Renal pelvis (tissue), 1 donor: ENCODE measurements at regions not wholly inside any gene's neighbourhood (a gene's known extent, or its start where the extent isn't known, plus 50 kb on each side); places are given as distances from the start of the nearest gene placed in this dataset.
"Not testable (repeated sequence)": the region's sequence is repeated elsewhere in the genome, so short reads cannot be mapped to it uniquely, and the experiment has no call there.

Experiments
- DNase-seq: peaks from one replicate; pipeline ENCODE4 v3.0.0-alpha.2; 2013

- DNase-seq = no peak
Observed at GRCh38 chr7:131667699-131668098, 111.3 kb upstream of the PODXL start.

DNA sequence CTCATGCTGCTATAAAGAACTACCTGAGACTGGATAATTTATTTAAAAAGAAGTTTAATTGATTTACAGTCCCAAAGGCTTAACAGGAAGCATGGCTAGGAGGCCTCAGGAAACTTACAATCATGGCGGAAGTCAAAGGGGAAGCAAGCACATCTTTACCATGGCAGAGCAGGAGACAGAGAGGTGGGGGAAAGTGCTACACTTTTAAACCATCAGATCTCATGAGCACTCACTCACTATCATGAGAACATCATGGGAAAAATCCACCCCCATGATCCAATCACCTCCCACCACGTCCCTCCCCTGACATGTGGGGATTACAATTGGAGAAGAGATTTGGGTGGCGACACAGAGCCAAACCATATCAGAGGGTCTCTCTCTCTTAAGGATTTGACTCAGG is 108.6 kb upstream of the PODXL start:
- no peak for DNase-seq

GRCh38 chr7:131664570-131664969 is 108.1 kb upstream of the PODXL start:
- DNase-seq = peak; percentile 41

DNA sequence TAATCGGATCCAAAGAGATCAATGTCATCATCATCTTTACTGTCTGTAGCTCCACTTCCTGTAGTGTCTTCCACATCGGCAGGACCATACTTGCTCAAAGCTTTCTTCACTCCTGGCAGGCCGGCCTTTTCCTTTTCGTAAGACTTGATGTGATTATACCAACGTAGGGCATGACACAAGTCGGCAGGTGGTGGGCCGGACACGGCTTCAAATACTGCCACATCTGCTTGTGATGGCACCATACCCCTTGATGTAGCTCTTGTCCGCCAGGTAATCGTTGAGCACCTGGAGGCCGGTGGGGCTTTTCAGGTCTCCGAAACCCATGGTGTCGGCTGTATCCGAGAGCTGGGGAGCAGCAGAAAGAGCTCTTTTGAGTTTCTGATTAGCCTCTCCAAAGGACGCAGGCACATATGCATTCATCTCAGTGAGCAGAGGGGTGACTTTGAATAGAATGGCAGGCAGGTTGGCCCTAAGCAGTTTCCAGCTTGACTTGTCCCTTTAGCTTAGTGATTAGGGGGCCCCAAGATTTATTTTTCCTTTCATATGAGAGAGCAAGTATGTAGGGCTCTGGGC is 106.0 kb upstream of the PODXL start:
- not testable (repeated sequence) for DNase-seq

GRCh38 chr7:131657881-131658280 is 101.5 kb upstream of the PODXL start:
- no peak for DNase-seq

DNA sequence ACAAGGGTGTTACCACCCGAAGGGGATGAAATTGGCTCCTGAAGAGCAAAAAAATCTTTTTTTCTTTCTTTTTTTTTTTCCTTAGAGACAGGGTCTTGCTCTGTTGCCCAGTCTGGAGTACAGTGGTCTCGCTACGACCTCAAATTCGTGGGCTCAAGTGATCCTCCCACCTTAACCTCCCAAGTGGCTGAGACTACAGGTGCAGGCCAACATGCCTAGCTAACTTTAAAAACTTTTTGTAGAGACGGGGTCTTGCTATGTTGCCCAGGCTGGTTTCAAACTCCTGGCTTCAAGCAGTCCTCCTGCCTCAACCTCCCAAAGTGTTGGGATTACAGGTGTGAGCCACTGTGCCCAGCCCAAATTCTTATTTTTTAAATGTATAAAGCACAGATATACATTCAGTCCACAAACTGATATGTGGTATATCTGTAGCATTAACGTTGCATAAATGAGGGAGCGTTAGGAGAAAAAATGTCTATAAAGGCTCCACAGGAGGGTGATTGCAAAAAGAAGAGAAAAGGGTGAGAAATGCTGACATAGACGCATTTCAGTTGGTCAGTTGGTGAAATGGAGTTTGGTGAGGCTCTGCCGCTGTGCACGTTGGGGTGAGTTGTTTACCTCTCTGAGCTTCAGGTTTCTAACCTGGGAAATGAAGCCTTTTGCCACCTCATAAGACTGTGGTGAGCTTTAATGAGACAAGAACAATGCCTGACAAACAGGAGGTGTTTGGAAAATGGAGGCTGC is 100.7 kb upstream of the PODXL start:
- DNase-seq = no peak

DNA sequence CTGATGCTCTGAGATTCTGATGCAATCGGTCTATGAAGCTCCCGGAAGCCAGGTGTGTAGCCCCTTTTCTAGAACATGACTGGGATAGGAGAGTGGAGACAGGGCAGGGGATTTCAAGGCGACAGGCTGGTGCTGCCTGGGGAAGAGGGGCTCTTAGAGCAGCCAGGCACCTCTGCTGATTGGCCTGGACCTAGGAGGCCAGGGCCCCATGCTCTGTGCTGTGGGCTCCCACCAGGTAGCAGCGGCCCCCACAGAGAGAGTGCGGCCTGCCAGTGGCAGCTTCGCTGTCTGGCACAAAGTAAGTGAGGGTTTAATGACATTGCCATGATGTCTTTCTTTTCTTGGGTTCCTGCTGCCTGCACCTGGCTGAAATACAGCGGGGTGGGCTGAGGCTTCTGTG is 99.4 kb upstream of the PODXL start:
- no peak for DNase-seq

- no peak for DNase-seq
Observed at GRCh38 chr7:131655447-131655846, 99.0 kb upstream of the PODXL start.

DNA sequence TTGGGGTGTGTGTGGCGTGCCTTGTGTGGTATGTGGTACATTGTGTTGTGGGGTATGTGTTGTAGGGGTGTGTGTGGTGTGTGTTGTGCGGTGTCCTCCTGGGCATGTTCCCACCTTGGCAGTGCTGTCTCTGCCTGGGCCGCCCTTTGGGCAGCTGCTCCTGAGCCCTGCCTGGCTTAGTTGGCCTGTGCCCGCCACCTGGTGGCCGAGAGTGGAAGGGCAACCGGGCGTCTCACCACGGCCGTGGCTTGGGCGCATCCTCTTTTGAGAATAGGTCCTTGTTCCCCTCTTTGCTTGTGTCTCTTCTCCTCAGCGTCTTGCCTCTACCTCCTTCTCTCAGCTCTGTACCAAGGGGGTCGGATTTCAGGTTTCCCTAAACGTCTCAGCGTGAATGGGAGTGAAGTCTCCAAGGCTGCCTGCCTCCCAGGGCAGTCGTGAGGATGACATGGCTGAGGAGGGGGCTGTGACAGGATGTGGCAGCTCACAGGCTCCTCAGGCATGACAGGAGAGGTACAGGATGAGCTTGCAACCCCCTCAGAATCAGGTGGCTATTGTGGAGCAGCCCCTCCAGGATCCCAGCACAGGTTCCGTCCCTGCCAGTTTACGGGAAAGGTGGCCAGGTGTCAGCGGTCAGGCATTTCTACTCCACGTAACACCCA is 98.4 kb upstream of the PODXL start:
- DNase-seq = peak; percentile 53

- DNase-seq = no peak
Observed at GRCh38 chr7:131654249-131654558, 97.8 kb upstream of the PODXL start.

DNA sequence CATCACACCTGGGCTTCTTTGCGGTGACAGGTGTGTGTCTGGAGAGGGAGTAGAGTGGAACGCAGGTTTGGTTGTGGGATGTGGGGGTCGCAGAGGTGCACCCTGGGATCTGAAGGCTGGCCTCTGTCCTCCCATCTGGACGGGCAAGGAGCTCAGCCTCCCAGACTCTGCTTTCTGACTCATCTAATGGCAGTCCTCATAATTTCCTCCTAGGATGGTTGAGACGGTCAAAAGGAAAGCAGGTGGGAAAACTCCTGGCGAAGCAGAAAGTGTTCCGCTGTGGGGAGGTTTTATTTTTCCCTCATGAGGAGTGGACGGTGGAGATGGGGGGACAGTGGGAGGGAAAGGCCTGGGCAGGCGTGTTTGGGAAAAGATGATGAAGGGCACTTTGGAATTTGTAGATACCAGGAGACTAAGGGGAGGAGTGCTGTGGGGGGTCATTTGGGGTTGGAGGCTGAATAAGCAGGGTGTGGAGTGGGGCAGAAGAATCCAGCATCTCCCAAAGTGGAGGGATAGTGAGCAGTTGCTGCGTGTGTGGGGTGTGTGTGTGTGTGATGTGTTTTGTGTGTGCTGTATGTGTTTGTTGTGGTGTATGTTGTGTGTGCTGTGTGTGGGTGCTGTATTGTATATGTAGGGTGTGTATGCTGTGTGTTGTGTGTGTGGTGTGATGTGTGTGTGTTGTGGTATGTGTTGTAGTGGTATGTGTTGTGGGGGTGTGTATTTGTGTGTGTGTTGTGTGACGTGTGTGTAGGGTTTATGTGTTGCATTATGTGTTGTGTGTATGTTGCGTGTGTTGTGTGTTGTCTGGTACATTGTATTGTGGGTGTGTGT is 97.2 kb upstream of the PODXL start:
- no peak for DNase-seq

DNA sequence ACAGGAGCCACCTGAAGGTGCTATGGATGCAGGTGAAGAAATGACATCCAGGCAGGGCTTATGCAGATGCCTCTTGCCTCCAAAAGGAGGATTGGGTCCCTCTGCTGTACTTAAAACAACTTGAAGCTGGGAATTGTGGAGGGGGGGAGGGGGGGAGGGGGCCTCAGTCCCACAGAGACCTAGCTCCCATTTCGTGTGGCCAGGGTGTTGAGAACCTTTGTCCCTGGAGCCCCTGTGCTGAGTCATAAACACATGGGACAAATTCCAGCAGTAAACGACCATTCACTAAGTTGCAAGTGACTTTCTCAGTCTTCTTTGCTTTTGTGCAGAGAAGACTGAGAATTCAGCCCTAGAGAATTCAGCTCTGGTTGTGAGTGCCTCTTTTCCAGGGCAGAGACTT is 96.5 kb upstream of the PODXL start:
- no peak for DNase-seq

DNA sequence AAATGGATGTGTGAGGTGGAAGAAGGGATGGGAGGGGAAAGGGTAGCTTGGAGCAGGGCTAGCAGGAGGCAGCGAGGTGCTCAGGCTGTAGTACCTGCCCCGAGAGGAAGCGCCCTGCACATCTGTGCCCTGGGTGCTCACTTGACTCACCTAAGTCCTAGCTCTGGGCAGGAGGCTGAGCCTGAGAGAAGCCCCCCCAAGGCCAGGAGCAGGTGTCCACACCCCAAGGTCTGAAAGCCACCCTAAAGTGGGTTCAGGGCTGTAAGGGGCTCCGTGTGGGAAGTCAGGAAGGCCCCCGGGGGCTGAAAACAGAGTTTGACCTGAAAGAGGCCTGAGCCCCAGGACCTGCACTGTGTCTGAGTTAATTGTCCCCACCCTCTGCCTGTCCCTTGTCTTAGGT is 95.8 kb upstream of the PODXL start:
- no peak for DNase-seq

- DNase-seq = no peak
Observed at GRCh38 chr7:131649879-131650278, 93.5 kb upstream of the PODXL start.

DNA sequence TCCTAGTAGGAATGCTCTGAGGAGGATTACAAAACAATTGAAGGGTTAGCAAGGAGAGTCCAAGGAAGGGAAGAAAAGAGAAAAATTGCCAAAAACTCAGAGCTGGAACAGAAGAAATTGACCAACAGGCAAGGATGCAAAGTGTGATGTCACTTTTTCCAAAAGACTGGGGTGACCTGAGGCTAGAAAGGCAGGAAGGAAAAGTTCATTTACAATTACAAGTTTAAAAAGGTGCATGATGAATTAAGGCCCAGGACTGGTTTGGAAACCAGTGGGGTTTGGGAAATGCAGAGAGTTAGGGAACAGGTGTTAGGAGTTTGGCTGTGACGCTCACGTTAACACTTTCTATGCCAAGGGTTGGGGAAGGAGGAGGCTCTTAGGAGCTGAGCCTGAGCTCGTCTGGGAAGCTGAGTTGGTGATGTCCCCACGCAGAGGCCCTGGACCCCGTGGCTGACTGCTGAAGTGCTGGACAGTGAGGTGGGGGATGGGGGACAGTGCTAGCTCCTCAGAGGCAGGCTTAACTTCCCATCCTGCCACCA is 92.6 kb upstream of the PODXL start:
- no peak for DNase-seq

DNA sequence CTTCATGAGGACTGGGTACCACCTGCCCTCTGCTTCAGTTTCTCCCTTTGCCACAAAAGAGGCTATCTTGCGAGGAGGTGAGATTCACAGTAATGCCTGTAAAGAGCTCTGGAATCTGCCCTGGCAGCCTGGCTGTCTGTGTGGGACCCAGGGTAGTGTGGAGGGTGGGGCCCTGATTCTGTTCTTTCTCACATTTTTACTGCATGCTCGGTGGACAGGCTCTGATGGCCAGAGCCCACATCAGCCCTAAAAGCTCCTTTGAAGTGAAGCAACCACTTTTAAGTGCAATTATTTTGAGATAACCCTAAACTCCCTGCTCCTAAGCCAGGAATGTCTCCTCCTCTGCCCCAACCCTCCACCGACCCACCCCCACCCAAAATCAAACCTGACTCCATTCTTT is 92.1 kb upstream of the PODXL start:
- no peak for DNase-seq

DNA sequence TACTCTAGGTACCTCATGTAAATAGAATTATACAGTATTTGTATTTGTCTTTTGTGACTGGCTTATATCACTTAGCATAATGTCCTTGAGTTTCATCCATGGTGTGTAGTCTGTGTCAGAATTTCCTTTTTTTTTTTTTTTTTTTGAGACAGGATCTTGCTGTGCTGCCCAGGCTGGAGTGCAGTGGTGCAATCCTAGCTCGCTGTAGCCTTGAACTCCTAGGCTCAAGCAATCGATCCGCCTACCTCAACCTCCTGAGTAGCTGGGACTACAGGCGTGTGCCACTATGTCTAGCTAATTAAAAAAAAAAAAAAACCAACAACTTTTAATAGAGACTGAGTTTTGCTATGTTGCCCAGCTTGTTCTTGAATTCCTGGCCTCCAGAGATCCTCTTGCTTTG is 89.8 kb upstream of the PODXL start:
- no peak for DNase-seq

GRCh38 chr7:131642429-131642828 is 86.0 kb upstream of the PODXL start:
- DNase-seq = no peak

DNA sequence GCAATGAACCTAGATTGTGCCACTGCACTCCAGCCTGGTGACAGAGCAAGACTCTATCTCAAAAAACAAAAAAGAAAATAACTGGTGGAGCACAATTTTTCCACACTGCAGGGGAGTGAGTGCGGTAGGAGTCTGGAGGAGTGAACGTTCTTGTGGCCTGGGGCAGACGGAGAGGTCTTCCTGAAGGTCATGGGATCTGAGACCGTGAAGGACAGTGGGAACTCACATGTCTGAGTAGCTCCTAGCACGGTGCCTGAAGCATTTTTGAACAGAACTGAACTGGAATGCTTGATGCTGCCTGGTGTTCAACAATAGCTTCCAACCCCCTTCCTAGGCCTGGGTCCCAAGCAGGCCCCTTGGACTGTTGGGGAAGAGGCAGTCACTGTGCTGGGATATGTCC is 84.3 kb upstream of the PODXL start:
- DNase-seq = no peak

GRCh38 chr7:131638641-131639430 is 82.4 kb upstream of the PODXL start:
- no peak for DNase-seq

DNA sequence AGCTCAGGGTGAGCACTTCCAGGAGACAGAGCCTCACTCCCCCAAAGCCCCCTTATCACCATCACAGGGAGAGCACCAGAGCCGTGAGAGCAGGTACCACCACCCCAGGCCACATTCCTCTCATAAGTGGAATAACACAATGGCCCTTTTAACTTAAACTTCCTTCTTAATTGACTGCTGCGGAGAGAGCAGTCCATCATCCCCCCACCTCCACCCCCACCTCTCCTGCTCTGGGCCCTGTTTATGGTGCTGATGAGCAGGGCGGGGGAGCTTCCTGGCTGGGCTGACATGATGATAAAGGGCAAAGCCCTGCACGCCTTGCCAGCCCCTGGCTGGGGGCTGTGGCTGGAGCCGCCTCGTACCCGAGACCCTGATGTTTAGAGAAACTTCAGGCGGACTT is 81.4 kb upstream of the PODXL start:
- no peak for DNase-seq

GRCh38 chr7:131636092-131636491 is 79.7 kb upstream of the PODXL start:
- no peak for DNase-seq
